ENCODE measurements at regions not wholly inside any gene's neighbourhood (a gene's known extent, or its start where the extent isn't known, plus 50 kb on each side); places are given as distances from the start of the nearest gene placed in this dataset.

DNA sequence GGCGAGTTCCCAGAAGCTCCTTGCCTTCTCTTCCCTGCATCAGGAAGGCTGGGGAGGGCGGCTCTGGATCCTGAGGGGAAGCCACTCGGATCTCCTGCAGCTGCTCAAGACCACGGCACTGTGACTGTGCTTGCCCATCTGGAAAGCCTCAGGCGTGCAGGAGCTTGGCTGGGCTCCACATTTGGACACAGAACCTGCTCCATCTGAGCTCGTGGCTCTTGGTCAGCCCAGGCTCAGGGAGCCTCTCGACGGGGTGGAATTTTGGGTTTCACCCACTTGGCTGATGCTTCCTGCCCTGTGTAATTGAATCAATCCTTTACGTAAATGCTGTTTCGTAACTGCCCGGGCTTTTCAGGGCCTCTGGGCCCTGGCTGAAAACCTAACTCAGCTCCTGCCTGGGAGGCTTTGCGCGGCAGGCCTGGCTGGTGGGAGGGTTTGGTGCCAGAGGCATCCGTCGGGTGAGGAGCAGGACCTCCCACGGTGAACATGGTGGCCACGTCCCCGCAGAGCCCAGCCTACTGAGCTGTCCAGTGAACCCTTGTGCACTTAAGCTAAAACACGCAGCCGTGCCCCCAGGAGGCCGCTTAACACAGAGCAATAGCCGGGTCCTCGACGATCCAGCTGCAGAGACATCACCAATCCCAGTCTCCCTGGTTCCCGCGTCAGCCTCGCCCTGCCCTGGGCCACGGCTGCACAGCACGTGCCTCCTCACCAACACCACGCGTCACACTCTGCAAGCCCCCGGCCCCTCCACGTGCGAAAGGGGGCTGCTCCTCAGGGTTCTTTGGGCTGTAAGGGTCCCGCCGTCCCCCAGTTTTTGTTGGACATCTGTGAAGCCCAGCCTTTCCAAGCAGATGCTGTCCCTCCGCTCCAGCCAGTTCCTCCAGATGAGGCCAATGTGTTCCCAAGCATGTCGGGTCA lies 241.0 kb downstream of the DLL1 start:
- no peaks in the 10 kb centered on the region for H3F3A ChIP-seq (replicated peaks; ENCODE audit: insufficient read depth)
- no peak overlapping the region for H3K9ac ChIP-seq
- DNase-seq = peak; percentile 56
- no peak overlapping the region for H3K4me2 ChIP-seq
- H3K36me3 ChIP-seq (replicated peaks in 1 of 2; ENCODE audit: control insufficient read depth in 1 of 2, insufficient read depth in 2 of 2, low read length in 1 of 2) = no peaks in the 10 kb centered on the region
- TF ChIP-seq EZH2phosphoT487 (IDR thresholded peaks at IDR 0.05; ENCODE audit: borderline replicate concordance, low read depth) = no peak
- TF ChIP-seq RFX5 (IDR thresholded peaks at IDR 0.05; ENCODE audit: low read length) = no peak
- TF ChIP-seq, protein P1, sequence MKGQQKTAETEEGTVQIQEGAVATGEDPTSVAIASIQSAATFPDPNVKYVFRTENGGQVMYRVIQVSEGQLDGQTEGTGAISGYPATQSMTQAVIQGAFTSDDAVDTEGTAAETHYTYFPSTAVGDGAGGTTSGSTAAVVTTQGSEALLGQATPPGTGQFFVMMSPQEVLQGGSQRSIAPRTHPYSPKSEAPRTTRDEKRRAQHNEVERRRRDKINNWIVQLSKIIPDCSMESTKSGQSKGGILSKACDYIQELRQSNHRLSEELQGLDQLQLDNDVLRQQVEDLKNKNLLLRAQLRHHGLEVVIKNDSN (IDR thresholded peaks at IDR 0.05; ENCODE audit: borderline replicate concordance, low read depth) = no peak
- TF ChIP-seq FOXJ3 (CRISPR knock-in tag; IDR thresholded peaks at IDR 0.05) = no peak
- no peak for TF ChIP-seq RCOR1 (IDR thresholded peaks at IDR 0.05; ENCODE audit: low read length)
- no peak for TF ChIP-seq POLR2AphosphoS5 (IDR thresholded peaks at IDR 0.05; ENCODE audit: low read depth, low read length)
- TF ChIP-seq MEF2A (IDR thresholded peaks at IDR 0.05; ENCODE audit: borderline replicate concordance, low read depth) = no peak
- no peak for TF ChIP-seq MAX (IDR thresholded peaks at IDR 0.05; ENCODE audit: low read depth)
- no peak for TF ChIP-seq PBX3 (IDR thresholded peaks at IDR 0.05)
- no peak for TF ChIP-seq CTCF (IDR thresholded peaks at IDR 0.05)
- TF ChIP-seq GABPA (IDR thresholded peaks at IDR 0.05; ENCODE audit: low read depth) = no peak
- TF ChIP-seq RXRA (IDR thresholded peaks at IDR 0.05; ENCODE audit: borderline replicate concordance, low read depth) = no peak
- no peak for TF ChIP-seq RAD21 (IDR thresholded peaks at IDR 0.05; ENCODE audit: low read length)
- TF ChIP-seq YY1 (IDR thresholded peaks at IDR 0.05; ENCODE audit: low read depth) = no peak
- TF ChIP-seq ELF1 (IDR thresholded peaks at IDR 0.05) = no peak
- TF ChIP-seq EP300 (IDR thresholded peaks at IDR 0.05; ENCODE audit: borderline replicate concordance in 1 of 2, low read depth in 1 of 2, low read length in 1 of 2) = no peak
- peaks cover 0 to 9% of the 10 kb centered on the region in 2 experiments; a peak in 1 of 4 replicates for H3K4me1 ChIP-seq (ENCODE audit: control insufficient read depth in 1 of 2, insufficient read depth in 2 of 2, low read depth in 1 of 2, low read length in 1 of 2)
- POLR2A ChIA-PET = no interaction called here
- no peaks in the 10 kb centered on the region for H3K79me2 ChIP-seq (ENCODE audit: insufficient read depth)
- no peak overlapping the region; a peak in 1 of 4 replicates for H3K27ac ChIP-seq (ENCODE audit: low read depth in 2 of 2, low read length in 1 of 2)
- H2AFZ ChIP-seq (ENCODE audit: low read depth) = no peak overlapping the region
- no peaks in the 10 kb centered on the region for H4K20me1 ChIP-seq (ENCODE audit: insufficient read depth)
- H3K9me2 ChIP-seq = no peaks in the 10 kb centered on the region
- no peaks in the 10 kb centered on the region for H3K9me3 ChIP-seq
- no peaks in the 10 kb centered on the region for H3K27me3 ChIP-seq (ENCODE audit: insufficient read depth)
- 65% methylated on average over 15 of the region's 38 CpGs for WGBS (ENCODE audit: low lambda C conversion rate)
- H3K4me3 ChIP-seq (ENCODE audit: low read depth in 2 of 2, low read length in 1 of 2) = no peak overlapping the region
- CTCF ChIA-PET = no interaction called here

All from SK-N-SH (cell line).